Stimulated activated CD8-positive, alpha-beta memory T cell treated with anti-CD3 and anti-CD28 coated beads, Interleukin-12 subunit alpha, Interleukin-12 subunit beta, amount 100 ng/mL, for 1 hour (primary cell): ENCODE measurements at regions not wholly inside any gene's neighbourhood (a gene's known extent, or its start where the extent isn't known, plus 50 kb on each side); places are given as distances from the start of the nearest gene placed in this dataset.

Experiments used
- DNase-seq: peaks from one replicate; pipeline ENCODE4 v3.0.0-alpha.2; 2020; ENCODE audit warnings: low read depth

DNA sequence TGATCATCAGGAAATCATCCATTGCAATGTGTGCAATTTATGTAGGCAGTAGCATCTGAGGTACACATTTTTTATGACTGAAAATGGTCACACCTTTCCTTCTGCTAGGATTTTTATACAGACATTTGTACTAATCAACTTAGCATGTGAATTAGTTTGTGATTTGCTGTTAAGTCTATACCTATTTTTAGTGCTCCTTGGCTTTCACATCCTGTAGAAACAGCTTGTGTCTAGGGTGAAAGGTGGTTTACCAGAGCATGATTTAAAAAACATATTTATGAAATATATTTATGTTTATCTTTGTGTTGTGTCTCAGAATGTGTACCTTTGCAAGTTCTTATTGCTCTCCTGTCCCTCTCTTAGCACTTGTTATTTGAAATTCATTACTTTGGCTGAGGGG, 916.0 kb downstream of the TECRL start:
- no peak for DNase-seq

DNA sequence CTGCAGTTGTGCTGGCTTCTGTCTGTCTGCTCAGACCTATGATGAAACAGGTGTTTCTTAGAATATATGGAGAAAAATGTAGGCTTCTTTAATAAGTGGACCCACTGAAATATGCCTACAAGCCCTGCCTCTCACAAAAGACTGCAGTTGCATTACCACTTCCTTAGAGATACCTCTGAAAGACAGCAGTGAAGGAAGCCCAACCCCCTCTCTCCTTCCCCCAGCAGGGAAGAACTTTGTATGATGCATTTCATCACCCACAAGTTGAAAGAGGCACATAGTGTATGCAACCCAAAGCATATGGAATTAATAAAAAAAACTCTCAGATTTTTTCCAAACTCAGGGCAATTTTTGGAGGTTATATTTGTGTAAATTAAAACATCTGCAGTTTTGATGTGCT, 916.7 kb downstream of the TECRL start:
- no peak for DNase-seq

- no peak for DNase-seq
Measured at GRCh38 chr4:63464393-63464792, 944.9 kb downstream of the TECRL start.

GRCh38 chr4:63460075-63460474, 949.2 kb downstream of the TECRL start:
- no peak for DNase-seq

GRCh38 chr4:63459329-63459728, 949.9 kb downstream of the TECRL start:
- DNase-seq, result no peak

GRCh38 chr4:63458010-63458409, 951.2 kb downstream of the TECRL start:
- no peak for DNase-seq

DNA sequence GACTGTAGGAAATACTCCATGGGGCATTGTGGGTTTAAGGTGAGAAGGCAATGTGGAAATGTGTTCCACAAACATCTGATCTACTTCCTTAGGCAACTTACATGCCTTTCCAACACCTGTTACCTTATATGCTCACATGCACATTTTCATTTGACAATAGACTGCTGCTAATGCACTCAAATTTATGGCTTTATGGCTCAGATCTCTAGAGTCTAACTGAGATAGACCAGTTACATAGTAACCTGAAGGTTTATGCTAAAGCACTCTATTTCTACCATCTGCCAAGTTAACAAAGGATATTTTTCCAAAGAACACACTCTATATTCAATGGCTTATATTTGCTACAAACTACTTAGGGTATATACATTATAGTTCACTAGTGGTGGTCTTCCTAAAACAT, 969.0 kb downstream of the TECRL start:
- no peak for DNase-seq

DNA sequence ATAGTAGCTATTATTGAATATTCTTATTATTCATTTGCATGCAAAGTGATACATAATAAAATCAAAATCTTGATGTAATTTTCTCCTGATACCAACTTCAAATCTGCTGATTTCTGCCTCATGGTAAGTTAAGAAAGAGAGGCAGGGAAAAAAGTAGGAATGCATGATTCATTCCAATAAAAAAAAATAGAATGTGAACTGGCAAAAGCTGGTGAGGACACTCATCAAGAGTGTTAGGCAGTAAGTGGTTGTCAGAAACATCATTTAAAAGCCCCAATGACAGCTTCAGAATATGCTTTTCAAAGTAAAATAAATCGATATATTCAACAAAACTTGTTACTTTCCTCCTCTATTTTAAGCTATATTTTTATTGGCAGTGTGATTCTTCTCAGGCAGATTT, 979.1 kb downstream of the TECRL start:
- DNase-seq, result no peak

- no peak for DNase-seq
Measured at GRCh38 chr4:63396269-63396668, 1013.0 kb downstream of the TECRL start.

GRCh38 chr4:63393544-63393943, 1015.7 kb downstream of the TECRL start:
- DNase-seq, result no peak

- DNase-seq, result no peak
Measured at GRCh38 chr4:63379750-63380522, 1029.3 kb downstream of the TECRL start.

DNA sequence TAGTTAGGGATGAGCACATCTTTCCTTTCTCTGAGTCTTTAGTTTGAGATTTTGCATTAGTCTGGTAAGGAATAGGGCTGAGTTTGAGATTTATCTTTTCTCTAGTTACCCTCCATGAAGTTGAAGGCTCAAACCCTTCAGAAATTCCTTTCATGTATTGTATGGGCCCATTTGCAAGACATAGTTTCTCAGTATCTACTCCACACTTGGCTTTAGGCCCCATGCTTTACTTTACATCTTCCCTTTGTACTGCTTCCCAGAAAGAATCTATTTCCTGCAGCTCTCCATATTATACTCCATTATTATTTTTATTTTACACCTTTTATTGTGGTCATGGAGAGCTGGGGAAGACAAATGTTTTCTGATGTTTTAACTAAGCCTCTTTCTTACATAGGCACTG, 1038.2 kb downstream of the TECRL start:
- DNase-seq, result no peak

DNA sequence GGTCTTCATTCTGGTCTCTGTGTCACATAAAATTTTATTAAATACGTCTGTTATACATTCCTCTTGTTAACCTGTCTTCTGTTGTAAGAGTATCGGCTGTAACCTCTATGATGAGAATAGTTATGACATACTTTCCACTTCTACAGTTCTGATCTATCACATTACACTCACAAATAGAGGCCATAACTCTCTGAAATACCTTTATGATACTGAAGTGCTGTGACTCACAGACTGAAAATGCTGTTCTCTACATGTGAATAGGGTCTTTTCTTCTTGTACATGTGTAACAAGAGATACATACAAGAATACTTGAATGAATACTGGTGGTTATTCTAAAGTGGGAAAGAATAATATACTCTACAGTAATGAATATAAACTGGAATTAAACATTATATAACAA, 1047.6 kb downstream of the TECRL start:
- DNase-seq, result no peak

DNA sequence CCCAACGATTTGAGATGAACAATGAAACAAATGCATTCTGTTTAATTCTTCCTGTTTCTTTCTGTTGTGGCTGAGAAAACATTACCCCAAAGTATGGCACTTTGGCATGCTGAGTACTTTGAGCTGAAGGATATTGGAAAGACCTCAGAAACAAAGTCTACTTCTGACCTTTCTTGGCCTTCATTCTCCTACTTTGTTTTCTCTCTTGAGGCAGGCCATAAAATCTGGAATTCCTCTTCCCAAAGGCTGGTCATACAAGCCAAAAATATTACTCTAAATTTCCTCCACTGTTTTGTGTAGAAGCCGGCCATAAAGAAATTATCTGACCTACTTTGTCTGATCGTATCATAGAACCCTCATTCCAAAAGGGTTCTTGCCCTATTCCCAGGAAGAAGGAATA, 1048.2 kb downstream of the TECRL start:
- DNase-seq, result no peak

DNA sequence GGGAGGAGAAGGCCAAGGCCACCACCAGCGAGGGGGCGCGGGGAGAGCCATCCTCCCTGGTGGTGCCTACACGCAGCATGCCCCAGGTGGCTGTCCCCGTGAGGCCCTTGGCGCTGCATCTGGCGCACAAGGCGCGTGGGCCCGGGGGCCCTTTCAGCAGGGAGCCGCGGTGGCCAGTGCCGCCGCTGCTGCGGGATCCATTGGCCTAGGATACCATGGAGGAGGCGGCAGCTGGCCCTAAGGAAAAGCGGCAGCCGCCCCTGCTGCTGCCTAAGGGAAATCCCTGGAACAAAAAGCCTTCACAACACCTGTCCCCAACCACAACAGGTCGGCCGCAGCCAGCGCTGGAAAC, 1059.6 kb downstream of the TECRL start:
- DNase-seq, result no peak

- no peak for DNase-seq
Measured at GRCh38 chr4:63348735-63349673, 1060.2 kb downstream of the TECRL start.

- DNase-seq, result no peak
Measured at GRCh38 chr4:63325140-63325539, 1084.1 kb downstream of the TECRL start.

- no peak for DNase-seq
Measured at GRCh38 chr4:63316633-63317032, 1092.6 kb downstream of the TECRL start.

GRCh38 chr4:63315651-63316050, 1093.6 kb downstream of the TECRL start:
- DNase-seq, result no peak

GRCh38 chr4:63308697-63309096, 1100.6 kb downstream of the TECRL start:
- no peak for DNase-seq

- no peak for DNase-seq
Measured at GRCh38 chr4:63302792-63303191, 1106.5 kb downstream of the TECRL start.

DNA sequence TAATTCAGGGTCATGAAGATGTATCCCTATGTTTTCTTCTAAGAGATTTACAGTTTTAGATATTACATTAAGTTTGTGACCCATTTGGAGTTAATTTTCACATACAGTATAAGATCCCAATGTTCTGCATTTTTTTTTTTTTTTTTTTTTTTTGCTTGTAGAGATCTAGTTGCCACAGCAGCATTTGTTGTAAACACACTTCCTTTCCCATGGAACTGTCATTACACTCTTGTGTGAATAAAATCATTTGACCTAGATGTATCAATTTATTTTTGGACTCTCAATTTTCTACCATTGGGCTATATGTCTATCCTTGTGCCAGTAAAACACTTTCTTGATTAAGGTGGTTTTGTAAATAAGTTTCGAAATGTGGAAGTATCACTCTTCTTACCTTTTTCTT, 1107.2 kb downstream of the TECRL start:
- no peak for DNase-seq

DNA sequence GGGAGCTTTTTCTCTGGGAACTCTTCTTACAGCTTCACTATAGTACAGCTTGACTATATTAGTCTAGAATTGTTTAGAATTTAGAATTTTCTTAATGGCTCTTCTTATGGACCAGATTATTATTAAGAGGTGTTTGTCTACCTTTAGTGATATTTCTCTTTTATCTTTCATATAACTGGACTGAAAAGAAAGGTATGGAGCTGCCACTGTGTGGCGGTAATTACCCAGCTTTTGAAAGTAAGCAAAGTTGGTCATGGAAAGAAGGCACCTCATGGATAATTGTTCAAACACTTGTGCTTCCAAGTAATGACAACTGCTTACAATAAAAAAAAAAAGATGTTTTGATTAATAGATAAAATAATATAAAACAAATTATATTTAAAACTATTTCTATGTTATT, 1112.5 kb downstream of the TECRL start:
- no peak for DNase-seq
